ENCODE measurements at regions not wholly inside any gene's neighbourhood (a gene's known extent, or its start where the extent isn't known, plus 50 kb on each side); places are given as distances from the start of the nearest gene placed in this dataset.

- TF ChIP-seq, protein P1, sequence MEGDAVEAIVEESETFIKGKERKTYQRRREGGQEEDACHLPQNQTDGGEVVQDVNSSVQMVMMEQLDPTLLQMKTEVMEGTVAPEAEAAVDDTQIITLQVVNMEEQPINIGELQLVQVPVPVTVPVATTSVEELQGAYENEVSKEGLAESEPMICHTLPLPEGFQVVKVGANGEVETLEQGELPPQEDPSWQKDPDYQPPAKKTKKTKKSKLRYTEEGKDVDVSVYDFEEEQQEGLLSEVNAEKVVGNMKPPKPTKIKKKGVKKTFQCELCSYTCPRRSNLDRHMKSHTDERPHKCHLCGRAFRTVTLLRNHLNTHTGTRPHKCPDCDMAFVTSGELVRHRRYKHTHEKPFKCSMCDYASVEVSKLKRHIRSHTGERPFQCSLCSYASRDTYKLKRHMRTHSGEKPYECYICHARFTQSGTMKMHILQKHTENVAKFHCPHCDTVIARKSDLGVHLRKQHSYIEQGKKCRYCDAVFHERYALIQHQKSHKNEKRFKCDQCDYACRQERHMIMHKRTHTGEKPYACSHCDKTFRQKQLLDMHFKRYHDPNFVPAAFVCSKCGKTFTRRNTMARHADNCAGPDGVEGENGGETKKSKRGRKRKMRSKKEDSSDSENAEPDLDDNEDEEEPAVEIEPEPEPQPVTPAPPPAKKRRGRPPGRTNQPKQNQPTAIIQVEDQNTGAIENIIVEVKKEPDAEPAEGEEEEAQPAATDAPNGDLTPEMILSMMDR (conservative IDR thresholded peaks at IDR 0.05): no peak
- no peak overlapping the region for H3K27ac ChIP-seq
Observed at GRCh38 chr14:51334566-51334965, 94.5 kb downstream of the TMX1 start.

- TF ChIP-seq, protein P1 (conservative IDR thresholded peaks at IDR 0.05): no peak
Observed at GRCh38 chr14:51335531-51335930, 95.5 kb downstream of the TMX1 start.

DNA sequence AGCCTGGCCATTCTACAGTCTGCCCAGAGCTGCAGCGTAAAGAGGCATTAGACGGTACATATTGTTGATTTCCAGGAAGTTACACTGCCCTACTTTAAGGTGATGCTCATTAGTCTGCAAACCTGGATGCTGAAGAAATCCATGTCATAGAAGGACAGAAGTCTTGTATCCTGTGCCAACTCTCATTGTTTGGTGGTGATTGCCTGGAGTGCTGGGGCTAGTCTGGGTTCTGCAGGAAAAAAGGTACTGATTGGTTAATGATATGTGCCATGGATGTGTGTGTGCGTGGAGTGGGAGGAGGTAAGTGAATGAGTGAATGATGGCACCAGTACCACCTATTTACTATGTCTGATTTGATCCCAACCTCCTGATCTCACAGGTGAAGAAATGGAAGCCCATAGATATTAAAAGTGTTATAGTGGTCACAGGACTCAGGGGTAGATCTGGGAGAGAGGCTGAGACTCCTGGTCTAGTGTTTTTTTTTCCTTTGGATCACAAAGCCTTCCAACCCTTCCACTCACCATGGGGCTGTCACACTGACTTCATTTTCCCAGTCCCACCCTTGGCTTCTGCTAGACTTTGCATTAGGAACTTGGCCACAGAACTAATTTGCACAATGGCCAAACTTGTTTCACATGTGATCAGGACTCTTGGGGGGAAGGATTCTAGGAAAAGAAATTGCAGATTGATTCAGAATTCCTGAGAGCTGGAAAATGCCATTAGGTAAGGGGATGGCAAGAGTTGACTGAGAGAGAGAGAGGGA, 96.1 kb downstream of the TMX1 start:
- TF ChIP-seq, protein P1 (conservative IDR thresholded peaks at IDR 0.05): no peak
- H3K27ac ChIP-seq: no peak overlapping the region

More at GRCh38 chr14:51335531-51335930, 95.5 kb downstream of the TMX1 start:
- H3K27ac ChIP-seq: no peak overlapping the region

DNA sequence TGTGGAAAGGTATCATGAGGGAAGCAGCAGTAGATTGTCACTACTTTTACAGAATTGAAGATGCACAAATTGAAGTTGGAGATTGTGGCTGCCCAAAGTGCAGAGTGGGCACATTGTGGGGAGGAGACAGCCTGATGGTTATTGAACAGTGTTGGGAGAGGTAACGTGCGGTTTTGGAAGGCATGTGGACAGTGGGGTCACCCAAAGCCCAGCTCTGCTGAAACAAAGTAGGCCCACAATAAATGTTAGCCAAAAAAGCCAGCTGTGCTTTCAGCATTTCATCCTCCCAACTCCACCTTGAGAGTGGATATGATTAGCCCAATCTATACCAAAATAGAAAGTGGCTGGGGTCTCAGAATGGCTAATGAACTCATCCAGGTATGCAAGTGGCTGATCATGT, 96.7 kb downstream of the TMX1 start:
- H3K27ac ChIP-seq: no peak overlapping the region
- TF ChIP-seq, protein P1 (conservative IDR thresholded peaks at IDR 0.05): no peak

- no peak overlapping the region for H3K27ac ChIP-seq
- TF ChIP-seq, protein P1 (conservative IDR thresholded peaks at IDR 0.05): no peak
Observed at GRCh38 chr14:51337520-51337919, 97.5 kb downstream of the TMX1 start.

GRCh38 chr14:51341338-51341737, 101.3 kb downstream of the TMX1 start:
- TF ChIP-seq, protein P1 (conservative IDR thresholded peaks at IDR 0.05): no peak
- H3K27ac ChIP-seq: no peak overlapping the region

GRCh38 chr14:51342226-51342625, 102.2 kb downstream of the TMX1 start:
- TF ChIP-seq, protein P1 (conservative IDR thresholded peaks at IDR 0.05): no peak
- no peak overlapping the region for H3K27ac ChIP-seq

All from VCaP (cell line).